ENCODE measurements at regions not wholly inside any gene's neighbourhood (a gene's known extent, or its start where the extent isn't known, plus 50 kb on each side); places are given as distances from the start of the nearest gene placed in this dataset.
"Not testable (repeated sequence)": the region's sequence is repeated elsewhere in the genome, so short reads cannot be mapped to it uniquely, and the experiment has no call there.

DNA sequence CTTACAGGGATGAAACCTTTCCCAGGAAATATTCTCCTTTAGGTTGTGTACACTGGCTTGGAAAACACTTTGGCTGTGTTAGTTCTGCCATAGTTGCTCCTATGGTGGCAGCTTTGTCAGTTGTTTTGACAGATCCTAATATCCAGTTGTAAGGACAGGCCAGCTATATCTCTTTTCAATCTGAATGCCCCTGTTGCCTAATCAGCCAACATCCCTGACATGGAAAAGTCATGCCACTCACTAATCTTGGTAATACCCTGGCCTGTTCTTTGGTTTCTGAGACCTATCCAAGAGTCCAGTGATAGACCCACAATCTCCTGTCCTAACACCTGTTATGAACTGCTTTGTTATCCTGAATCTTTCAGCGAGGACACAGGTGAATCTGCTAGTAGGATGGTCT, 148.8 kb downstream of the MRPL39 start:
- no peak for DNase-seq (ENCODE audit: low read depth)
- H3K4me3 ChIP-seq (ENCODE audit: control insufficient read depth, low read depth, low read length): no peak overlapping the region
- TF ChIP-seq, protein P1, sequence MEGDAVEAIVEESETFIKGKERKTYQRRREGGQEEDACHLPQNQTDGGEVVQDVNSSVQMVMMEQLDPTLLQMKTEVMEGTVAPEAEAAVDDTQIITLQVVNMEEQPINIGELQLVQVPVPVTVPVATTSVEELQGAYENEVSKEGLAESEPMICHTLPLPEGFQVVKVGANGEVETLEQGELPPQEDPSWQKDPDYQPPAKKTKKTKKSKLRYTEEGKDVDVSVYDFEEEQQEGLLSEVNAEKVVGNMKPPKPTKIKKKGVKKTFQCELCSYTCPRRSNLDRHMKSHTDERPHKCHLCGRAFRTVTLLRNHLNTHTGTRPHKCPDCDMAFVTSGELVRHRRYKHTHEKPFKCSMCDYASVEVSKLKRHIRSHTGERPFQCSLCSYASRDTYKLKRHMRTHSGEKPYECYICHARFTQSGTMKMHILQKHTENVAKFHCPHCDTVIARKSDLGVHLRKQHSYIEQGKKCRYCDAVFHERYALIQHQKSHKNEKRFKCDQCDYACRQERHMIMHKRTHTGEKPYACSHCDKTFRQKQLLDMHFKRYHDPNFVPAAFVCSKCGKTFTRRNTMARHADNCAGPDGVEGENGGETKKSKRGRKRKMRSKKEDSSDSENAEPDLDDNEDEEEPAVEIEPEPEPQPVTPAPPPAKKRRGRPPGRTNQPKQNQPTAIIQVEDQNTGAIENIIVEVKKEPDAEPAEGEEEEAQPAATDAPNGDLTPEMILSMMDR (IDR thresholded peaks at IDR 0.05; ENCODE audit: control insufficient read depth, insufficient read depth, low read depth, low read length, missing control alignments): no peak

DNA sequence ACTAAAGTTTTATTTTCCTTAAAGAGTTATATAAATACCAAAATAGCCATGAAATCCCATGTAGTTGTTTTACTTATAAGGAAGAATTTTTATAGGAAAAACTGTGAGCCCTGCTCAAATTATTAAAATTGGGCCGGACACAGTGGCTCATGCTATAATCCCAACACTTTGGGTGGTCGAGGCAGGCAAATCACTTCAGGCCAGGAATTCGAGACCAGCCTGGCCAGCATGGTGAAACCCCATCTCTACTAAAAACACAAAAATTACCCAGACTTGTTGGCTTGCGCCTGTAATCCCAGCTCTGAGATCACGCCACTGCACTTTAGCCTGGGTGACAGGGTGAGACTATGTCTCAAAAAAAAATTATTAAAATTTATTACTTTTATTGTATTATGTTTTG, 149.3 kb downstream of the MRPL39 start:
- no peak overlapping the region for H3K4me3 ChIP-seq (ENCODE audit: control insufficient read depth, low read depth, low read length)

GRCh38 chr21:25457411-25457810, 149.9 kb downstream of the MRPL39 start:
- TF ChIP-seq, protein P1 (IDR thresholded peaks at IDR 0.05; ENCODE audit: control insufficient read depth, insufficient read depth, low read depth, low read length, missing control alignments): no peak
- H3K4me3 ChIP-seq (ENCODE audit: control insufficient read depth, low read depth, low read length): no peak overlapping the region
- DNase-seq (ENCODE audit: low read depth): no peak

More for the DNA sequence above, 149.3 kb downstream of the MRPL39 start:
- no peak for DNase-seq (ENCODE audit: low read depth)
- TF ChIP-seq, protein P1 (IDR thresholded peaks at IDR 0.05; ENCODE audit: control insufficient read depth, insufficient read depth, low read depth, low read length, missing control alignments): no peak

- DNase-seq (ENCODE audit: low read depth): no peak
- no peak overlapping the region for H3K4me3 ChIP-seq (ENCODE audit: control insufficient read depth, low read depth, low read length)
- TF ChIP-seq, protein P1 (IDR thresholded peaks at IDR 0.05; ENCODE audit: control insufficient read depth, insufficient read depth, low read depth, low read length, missing control alignments): no peak
These were observed 150.6 kb downstream of the MRPL39 start for GRCh38 chr21:25456672-25457071.

DNA sequence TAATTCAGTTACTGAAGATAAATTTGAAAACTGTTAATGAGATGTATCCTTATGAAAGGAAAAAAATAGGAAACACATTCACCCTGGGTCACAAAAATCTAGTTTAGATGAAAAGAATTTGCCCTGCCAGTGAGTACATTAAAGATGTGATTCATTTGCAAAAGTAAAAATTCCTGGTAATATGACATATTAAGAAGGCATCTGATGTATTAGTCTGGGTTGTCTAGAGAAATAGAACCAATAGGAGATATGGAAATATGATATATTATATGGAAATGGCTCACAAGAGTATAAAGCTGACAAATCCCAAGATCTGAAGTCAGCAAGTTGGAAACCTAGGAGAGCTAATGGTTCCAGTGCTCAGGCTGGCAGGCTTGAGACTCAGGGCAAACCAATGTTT, 153.8 kb downstream of the MRPL39 start:
- TF ChIP-seq, protein P1 (IDR thresholded peaks at IDR 0.05; ENCODE audit: control insufficient read depth, insufficient read depth, low read depth, low read length, missing control alignments): no peak
- H3K4me3 ChIP-seq (ENCODE audit: control insufficient read depth, low read depth, low read length): no peak overlapping the region
- no peak for DNase-seq (ENCODE audit: low read depth)

- TF ChIP-seq, protein P1 (IDR thresholded peaks at IDR 0.05; ENCODE audit: control insufficient read depth, insufficient read depth, low read depth, low read length, missing control alignments): no peak
- no peak for DNase-seq (ENCODE audit: low read depth)
- no peak overlapping the region for H3K4me3 ChIP-seq (ENCODE audit: control insufficient read depth, low read depth, low read length)
These were observed 157.3 kb downstream of the MRPL39 start for GRCh38 chr21:25449950-25450349.

- DNase-seq (ENCODE audit: low read depth): no peak
- H3K4me3 ChIP-seq (ENCODE audit: control insufficient read depth, low read depth, low read length): no peak overlapping the region
- TF ChIP-seq, protein P1 (IDR thresholded peaks at IDR 0.05; ENCODE audit: control insufficient read depth, insufficient read depth, low read depth, low read length, missing control alignments): no peak
These were observed 165.4 kb downstream of the MRPL39 start for GRCh38 chr21:25441835-25442234.

- DNase-seq (ENCODE audit: low read depth); H3K4me3 ChIP-seq (ENCODE audit: control insufficient read depth, low read depth, low read length): not testable (repeated sequence)
These were observed 169.8 kb downstream of the MRPL39 start for GRCh38 chr21:25437465-25437864.

Data from AG09309 (cell line).